Keratinocyte (primary cell): ENCODE measurements at regions not wholly inside any gene's neighbourhood (a gene's known extent, or its start where the extent isn't known, plus 50 kb on each side); places are given as distances from the start of the nearest gene placed in this dataset.

Source experiments
- DNase-seq: peaks from one replicate; pipeline ENCODE4 v3.0.0-alpha.2; 2011; ENCODE audit warnings: low read depth, missing footprints, low spot score
- FAIRE-seq: peaks from 2 replicates; lab custom pipeline; 2011; peaks lifted over from hg19 to GRCh38; lab: Jason Lieb, UNC
- H2AFZ ChIP-seq: 2 replicates; pipeline ENCODE4 v1.6.0; 2012; ENCODE audit warnings: low read length, control low read depth, inconsistent platforms; ENCODE audit not compliant: control insufficient read depth
- H3K27ac ChIP-seq: 2 replicates; pipeline ENCODE4 v1.5.1; 2011; ENCODE audit warnings: low read length; ENCODE audit not compliant: control insufficient read depth, insufficient read depth
- H3K27me3 ChIP-seq: 3 replicates; pipeline ENCODE4 v1.6.0; 2011; ENCODE audit warnings: low read length; ENCODE audit not compliant: control insufficient read depth, insufficient read depth; ENCODE audit errors: extremely low read depth
- H3K36me3 ChIP-seq, 2 experiments: 2 replicates in 1 of 2; 3 replicates in 1 of 2; pipeline ENCODE4 v1.5.1; 2011; ENCODE audit warnings: low read length in 2 of 2, mild to moderate bottlenecking in 1 of 2; ENCODE audit not compliant: control insufficient read depth in 2 of 2, insufficient read depth in 2 of 2; ENCODE audit errors: extremely low read depth in 1 of 2
- H3K4me1 ChIP-seq: 3 replicates; pipeline ENCODE4 v1.5.1; 2011; ENCODE audit warnings: low read length; ENCODE audit not compliant: control insufficient read depth, insufficient read depth; ENCODE audit errors: extremely low read depth
- H3K4me2 ChIP-seq: 3 replicates; pipeline ENCODE4 v1.6.0; 2011; ENCODE audit warnings: low read depth, low read length; ENCODE audit not compliant: control insufficient read depth, insufficient read depth; ENCODE audit errors: extremely low read depth
- H3K4me3 ChIP-seq, 3 experiments: fragments of 200-600 bp in 1 of 3; sonication (generic) in 1 of 3; 2 replicates in 2 of 3; 3 replicates in 1 of 3; pipeline ENCODE4 v1.5.1; 2011 to 2016; ENCODE audit warnings: low read length in 3 of 3, mild to moderate bottlenecking in 3 of 3, control low read depth in 2 of 3, inconsistent platforms in 1 of 3, low read depth in 1 of 3, mixed read lengths in 1 of 3, mixed run types in 1 of 3, moderate library complexity in 1 of 3; ENCODE audit not compliant: control insufficient read depth in 2 of 3, insufficient read depth in 2 of 3; ENCODE audit errors: extremely low read depth in 1 of 3
- H3K79me2 ChIP-seq: 2 replicates; pipeline ENCODE4 v1.6.0; 2012; ENCODE audit warnings: low read length; ENCODE audit not compliant: control insufficient read depth, insufficient read depth
- H3K9ac ChIP-seq: 3 replicates; pipeline ENCODE4 v1.6.0; 2011; ENCODE audit warnings: low read length; ENCODE audit not compliant: control insufficient read depth, insufficient read depth; ENCODE audit errors: extremely low read depth
- H3K9me1 ChIP-seq: 3 replicates; pipeline ENCODE4 v1.6.0; 2011; ENCODE audit warnings: low read length; ENCODE audit not compliant: control insufficient read depth, insufficient read depth; ENCODE audit errors: extremely low read depth
- H3K9me3 ChIP-seq: 2 replicates; pipeline ENCODE4 v1.5.1; 2012; ENCODE audit warnings: low read depth, low read length; ENCODE audit not compliant: control insufficient read depth
- H4K20me1 ChIP-seq: 3 replicates; pipeline ENCODE4 v1.6.0; 2011; ENCODE audit warnings: low read length; ENCODE audit not compliant: control insufficient read depth, insufficient read depth; ENCODE audit errors: extremely low read depth
- EZH2 ChIP-seq: IDR thresholded peaks from one replicate; pipeline ENCODE4 v1.6.1; 2012; ENCODE audit warnings: inconsistent platforms, mild to moderate bottlenecking, low read length, moderate library complexity
- dilution Hi-C: fragments of 300-500 bp; cut with MboI; formaldehyde crosslinking; loops from one replicate; pipeline ENCODE4 v1.7.0; 2020; ENCODE audit warnings: low sequenced_read_pairs; ENCODE audit not compliant: extremely low pct_ligation_motif_present
- TF ChIP-seq, protein P1 (sequence below), 3 experiments: IDR thresholded peaks in 1 of 3; conservative IDR thresholded peaks in 1 of 3; optimal IDR thresholded peaks in 1 of 3; 2 replicates in 2 of 3; 3 replicates in 1 of 3; pipeline versions ENCODE3 to v1.5.1; 2011; ENCODE audit warnings: low read length in 3 of 3, mild to moderate bottlenecking in 3 of 3, moderate library complexity in 2 of 3, control low read depth in 1 of 3, inconsistent platforms in 1 of 3; ENCODE audit not compliant: insufficient read depth in 2 of 3; ENCODE audit errors: extremely low read depth in 1 of 3

DNA sequence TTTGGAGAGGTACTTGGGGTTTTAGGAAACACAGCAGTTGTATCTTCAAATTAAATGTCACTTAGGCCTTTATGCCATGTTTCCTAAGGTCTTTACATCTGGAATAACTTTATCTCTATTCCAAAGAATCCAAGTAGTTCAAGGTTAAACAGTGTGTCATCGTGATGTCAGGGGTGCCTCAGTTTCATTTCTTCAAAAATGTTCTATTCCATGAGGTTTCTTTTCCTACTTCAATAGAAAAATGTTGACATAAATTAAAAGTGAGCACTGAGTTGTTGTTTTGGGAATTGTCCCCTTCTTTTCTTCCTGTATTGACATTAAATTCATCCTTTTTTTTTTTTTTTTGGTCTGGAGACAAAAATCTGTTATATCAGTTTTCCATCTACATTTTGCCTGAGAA is 160.6 kb upstream of the C21orf91 start:
- Histone ChIP-seq H3K79me2 (no peaks in the 10 kb centered on the region), H3K36me3 (no peaks in the 10 kb centered on the region), H3K9me1 (no peaks in the 10 kb centered on the region), H4K20me1 (no peaks in the 10 kb centered on the region), H3K4me2 (no peak overlapping the region), H3K9ac (no peak overlapping the region), H3K27ac (no peak overlapping the region), H3K9me3 (no peaks in the 10 kb centered on the region), H3K4me1 (no peaks in the 10 kb centered on the region), H2AFZ (no peak overlapping the region), H3K4me3 (no peak overlapping the region), H3K27me3 (no peaks in the 10 kb centered on the region)
- DNase-seq (no peak), FAIRE-seq (no peak)
- TF ChIP-seq EZH2, result no peak
- TF ChIP-seq, protein P1, sequence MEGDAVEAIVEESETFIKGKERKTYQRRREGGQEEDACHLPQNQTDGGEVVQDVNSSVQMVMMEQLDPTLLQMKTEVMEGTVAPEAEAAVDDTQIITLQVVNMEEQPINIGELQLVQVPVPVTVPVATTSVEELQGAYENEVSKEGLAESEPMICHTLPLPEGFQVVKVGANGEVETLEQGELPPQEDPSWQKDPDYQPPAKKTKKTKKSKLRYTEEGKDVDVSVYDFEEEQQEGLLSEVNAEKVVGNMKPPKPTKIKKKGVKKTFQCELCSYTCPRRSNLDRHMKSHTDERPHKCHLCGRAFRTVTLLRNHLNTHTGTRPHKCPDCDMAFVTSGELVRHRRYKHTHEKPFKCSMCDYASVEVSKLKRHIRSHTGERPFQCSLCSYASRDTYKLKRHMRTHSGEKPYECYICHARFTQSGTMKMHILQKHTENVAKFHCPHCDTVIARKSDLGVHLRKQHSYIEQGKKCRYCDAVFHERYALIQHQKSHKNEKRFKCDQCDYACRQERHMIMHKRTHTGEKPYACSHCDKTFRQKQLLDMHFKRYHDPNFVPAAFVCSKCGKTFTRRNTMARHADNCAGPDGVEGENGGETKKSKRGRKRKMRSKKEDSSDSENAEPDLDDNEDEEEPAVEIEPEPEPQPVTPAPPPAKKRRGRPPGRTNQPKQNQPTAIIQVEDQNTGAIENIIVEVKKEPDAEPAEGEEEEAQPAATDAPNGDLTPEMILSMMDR (optimal IDR thresholded peaks at IDR 0.05 in 1 of 3, IDR thresholded peaks at IDR 0.05 in 1 of 3, conservative IDR thresholded peaks at IDR 0.05 in 1 of 3; ENCODE audit: extremely low read depth in 1 of 3, insufficient read depth in 2 of 3, low read length in 3 of 3), result no peak
- dilution Hi-C loops, result no loop called here

DNA sequence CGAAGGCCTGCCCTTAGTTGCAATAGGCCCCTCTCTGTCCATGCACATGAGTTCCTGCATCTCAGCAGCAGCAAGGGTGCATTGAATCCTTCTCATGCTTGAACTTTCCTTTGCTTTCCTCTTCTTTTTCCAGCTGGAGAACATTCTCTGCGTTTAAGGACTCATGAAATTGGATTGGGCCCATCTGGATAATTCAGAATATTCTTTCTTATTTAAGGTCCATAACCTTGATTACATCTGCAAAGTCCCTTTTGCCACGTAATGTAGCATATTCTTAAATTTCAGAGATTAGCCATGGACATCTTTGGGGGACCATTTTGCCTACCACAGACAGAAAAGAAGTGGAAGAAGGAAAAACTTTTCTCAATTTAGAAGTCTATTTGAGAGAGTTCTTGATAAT is 159.7 kb upstream of the C21orf91 start:
- dilution Hi-C loops, result no loop called here
- no peak for FAIRE-seq

More for the DNA sequence above, 159.7 kb upstream of the C21orf91 start:
- Histone ChIP-seq H2AFZ (no peak overlapping the region), H3K4me3 (no peak overlapping the region), H3K36me3 (no peaks in the 10 kb centered on the region), H3K9me3 (no peaks in the 10 kb centered on the region), H3K27ac (no peak overlapping the region), H3K9ac (no peak overlapping the region), H3K27me3 (no peaks in the 10 kb centered on the region), H3K9me1 (no peaks in the 10 kb centered on the region), H3K4me1 (no peaks in the 10 kb centered on the region), H4K20me1 (no peaks in the 10 kb centered on the region), H3K79me2 (no peaks in the 10 kb centered on the region), H3K4me2 (no peak overlapping the region)
- no peak for DNase-seq
- no peak for TF ChIP-seq EZH2
- TF ChIP-seq, protein P1 (optimal IDR thresholded peaks at IDR 0.05 in 1 of 3, IDR thresholded peaks at IDR 0.05 in 1 of 3, conservative IDR thresholded peaks at IDR 0.05 in 1 of 3; ENCODE audit: extremely low read depth in 1 of 3, insufficient read depth in 2 of 3, low read length in 3 of 3), result no peak
